ENCODE measurements at regions not wholly inside any gene's neighbourhood (a gene's known extent, or its start where the extent isn't known, plus 50 kb on each side); places are given as distances from the start of the nearest gene placed in this dataset.

DNA sequence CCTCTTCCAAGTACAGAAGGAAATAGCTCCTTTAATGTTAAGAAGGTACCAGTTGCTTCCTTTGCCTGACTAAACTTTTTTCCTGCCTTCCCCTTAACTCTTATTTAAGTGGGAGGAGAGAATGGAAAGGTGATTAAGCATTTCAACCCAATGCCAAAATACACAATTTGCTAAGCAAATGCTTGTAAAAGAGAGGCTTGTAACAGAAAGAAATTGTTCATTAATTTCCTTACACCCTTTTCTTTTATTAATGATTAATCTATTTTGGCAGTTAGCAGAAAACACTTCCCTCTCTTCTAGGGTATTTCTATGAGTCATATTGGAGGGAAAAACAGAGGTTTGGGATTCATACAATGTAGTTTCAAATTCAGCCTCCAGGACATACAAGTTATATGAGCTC, 427.6 kb upstream of the FAT3 start:
- intact Hi-C loops (cut with DNase I, micrococcal nuclease): no loop called here
- DNase-seq (no peak), ATAC-seq (no peak)

DNA sequence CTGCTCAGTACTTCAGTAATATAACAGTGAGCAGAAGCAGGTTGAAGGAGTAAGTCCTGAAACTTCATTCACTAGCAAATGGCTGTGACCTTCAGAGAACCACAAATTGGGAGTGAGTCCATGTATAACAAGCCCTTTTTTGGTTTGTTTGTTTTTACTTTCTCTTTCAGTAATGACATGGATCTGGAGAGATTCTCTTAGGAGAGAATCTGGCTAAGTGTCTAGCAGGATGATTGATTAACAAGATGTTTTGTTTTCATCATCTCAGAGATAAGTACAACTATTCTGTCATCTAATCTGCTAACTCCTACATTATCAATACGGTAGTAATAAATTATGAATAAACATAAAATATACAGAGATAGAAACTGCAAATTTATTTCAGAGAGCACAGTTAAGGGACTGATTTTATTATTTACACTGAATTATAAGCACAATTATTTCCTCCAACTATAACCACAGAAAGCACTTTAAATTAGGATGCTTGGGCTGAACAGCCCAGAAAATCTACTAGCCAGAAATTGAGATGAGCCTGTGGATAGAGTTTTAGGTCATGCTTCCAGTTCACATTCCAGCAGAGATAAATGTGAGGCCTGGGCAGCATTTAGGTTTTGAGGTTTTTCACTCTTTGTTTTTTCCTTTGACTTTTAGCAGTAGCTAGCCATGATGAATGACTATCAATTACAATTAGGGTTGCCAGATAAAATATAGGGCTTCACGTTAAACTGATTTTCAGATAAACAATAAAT, 429.3 kb upstream of the FAT3 start:
- ATAC-seq (no peak), DNase-seq (no peak)
- intact Hi-C loops (cut with DNase I, micrococcal nuclease): no loop called here

- DNase-seq (no peak), ATAC-seq (no peak)
- intact Hi-C loops (cut with DNase I, micrococcal nuclease): no loop called here
Observed at GRCh38 chr11:91794146-91794545, 430.5 kb upstream of the FAT3 start.

DNA sequence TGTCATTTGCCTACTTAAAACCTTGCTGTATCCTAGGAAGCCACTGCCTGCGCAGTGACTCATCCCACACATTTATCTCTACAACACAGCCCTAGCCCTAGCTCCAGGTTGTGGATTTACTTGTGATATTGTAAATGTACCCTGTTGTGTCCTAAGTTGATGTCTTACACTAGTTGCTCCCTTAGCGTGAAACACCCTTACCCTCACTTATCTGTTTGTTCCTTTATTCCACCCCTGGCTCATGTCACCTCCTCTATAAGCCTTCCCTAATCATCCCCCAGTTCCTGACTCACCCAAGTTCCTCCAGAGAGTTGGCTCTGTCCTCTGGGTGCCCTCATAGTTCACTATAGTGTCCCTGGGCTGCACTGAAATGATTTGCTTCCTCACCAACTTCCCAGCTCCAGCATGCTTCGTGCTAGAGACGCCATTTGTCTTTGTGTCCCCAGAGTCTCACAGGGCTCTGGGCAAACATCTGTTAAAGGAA, 431.8 kb upstream of the FAT3 start:
- DNase-seq: no peak
- intact Hi-C loops (cut with DNase I, micrococcal nuclease): no loop called here
- ATAC-seq: no peak

DNA sequence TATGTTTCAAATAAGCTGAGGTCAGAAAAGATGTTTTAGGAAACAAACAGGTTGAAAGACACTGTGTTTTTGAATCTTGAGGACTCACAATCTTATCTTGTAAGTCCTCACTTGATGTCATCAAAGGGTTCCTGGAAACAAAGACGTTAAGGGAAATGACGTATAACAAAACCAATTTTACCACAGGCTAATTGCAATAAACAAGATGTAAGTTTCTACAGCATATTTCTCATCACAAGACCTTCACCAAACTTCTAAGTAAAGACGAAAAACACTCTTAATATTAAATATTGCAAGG, 433.5 kb upstream of the FAT3 start:
- no peak for DNase-seq

GRCh38 chr11:91790346-91791170, 434.1 kb upstream of the FAT3 start:
- no peak for DNase-seq
- no peak for ATAC-seq
- intact Hi-C loops (cut with DNase I, micrococcal nuclease): no loop called here

More for the DNA sequence above, 433.5 kb upstream of the FAT3 start:
- ATAC-seq: no peak
- intact Hi-C loops (cut with DNase I, micrococcal nuclease): no loop called here

DNA sequence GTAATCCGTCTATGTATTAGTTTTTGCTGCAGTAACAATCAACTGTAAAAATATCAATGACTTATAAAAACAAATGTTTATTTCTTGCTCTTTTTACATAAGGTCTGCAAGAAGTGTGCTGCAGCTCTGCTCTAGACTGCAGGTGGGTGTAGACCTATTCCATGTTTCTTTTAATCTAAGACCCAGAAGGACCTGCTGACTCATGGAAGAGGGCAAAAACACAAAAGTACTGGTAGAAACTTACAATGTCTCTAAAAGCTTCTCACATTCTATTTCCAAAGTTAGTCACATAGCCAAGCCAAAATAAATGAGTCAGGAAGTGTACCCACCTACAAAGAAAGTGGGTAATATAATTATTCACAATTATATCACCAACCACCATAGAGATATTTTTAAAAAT, 435.9 kb upstream of the FAT3 start:
- DNase-seq: no peak
- no peak for ATAC-seq
- intact Hi-C loops (cut with DNase I, micrococcal nuclease): no loop called here

- no peak for DNase-seq
- intact Hi-C loops (cut with DNase I, micrococcal nuclease): no loop called here
- no peak for ATAC-seq
Observed at GRCh38 chr11:91786097-91786496, 438.5 kb upstream of the FAT3 start.

DNA sequence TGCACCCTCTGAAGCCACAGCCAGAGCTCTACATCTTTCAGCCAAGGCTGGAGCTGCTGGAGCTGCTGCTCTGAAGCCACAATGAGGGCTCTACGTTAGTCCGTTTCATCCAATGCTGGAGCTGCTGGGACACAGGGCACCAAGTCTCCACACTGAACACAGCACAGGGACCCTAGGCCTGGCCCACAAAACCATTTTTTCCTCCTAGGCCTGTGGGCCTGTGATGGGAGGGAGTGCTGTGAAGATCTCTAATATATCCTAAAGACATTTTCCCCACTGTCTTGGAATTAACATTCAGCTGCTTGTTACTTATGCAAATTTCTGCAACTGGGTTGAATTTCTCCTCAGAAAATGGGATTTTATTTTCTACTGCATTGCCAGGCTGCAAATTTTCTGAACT, 441.4 kb upstream of the FAT3 start:
- intact Hi-C loops (cut with DNase I, micrococcal nuclease): no loop called here
- ATAC-seq (no peak), DNase-seq (no peak)

- DNase-seq (no peak), ATAC-seq (no peak)
- intact Hi-C loops (cut with DNase I, micrococcal nuclease): no loop called here
Observed at GRCh38 chr11:91778758-91779157, 445.9 kb upstream of the FAT3 start.

- intact Hi-C loops (cut with DNase I, micrococcal nuclease): no loop called here
- DNase-seq: no peak
- ATAC-seq: no peak
Observed at GRCh38 chr11:91776655-91777054, 448.0 kb upstream of the FAT3 start.

- ATAC-seq: no peak
- intact Hi-C loops (cut with DNase I, micrococcal nuclease): no loop called here
- DNase-seq: no peak
Observed at GRCh38 chr11:91773090-91773489, 451.5 kb upstream of the FAT3 start.

GRCh38 chr11:91771961-91772360, 452.7 kb upstream of the FAT3 start:
- ATAC-seq: peak; percentile 50
- DNase-seq: no peak
- intact Hi-C loops (cut with DNase I, micrococcal nuclease): no loop called here

- no peak for ATAC-seq
- intact Hi-C loops (cut with DNase I, micrococcal nuclease): no loop called here
- no peak for DNase-seq
Observed at GRCh38 chr11:91768783-91769182, 455.8 kb upstream of the FAT3 start.

DNA sequence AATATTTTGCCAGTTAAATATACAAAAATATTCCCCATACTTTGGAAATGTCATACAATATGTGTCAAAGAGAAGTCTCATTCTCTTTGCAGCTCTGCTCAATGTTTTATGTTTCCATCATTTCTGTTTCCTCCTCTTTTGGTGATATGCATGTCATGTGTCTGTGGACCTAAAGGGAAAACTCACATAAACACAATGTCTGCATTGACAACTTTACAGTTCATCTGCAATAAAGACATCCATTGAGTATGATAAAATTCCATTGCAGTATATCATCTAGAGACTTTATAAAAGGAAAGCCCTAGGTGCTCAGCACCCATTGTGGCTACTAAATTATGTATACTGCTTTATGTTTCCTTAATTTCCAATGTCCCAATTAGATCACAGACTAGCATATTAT, 461.3 kb upstream of the FAT3 start:
- ATAC-seq (no peak), DNase-seq (no peak)
- intact Hi-C loops (cut with DNase I, micrococcal nuclease): no loop called here

GRCh38 chr11:91761406-91762025, 463.1 kb upstream of the FAT3 start:
- intact Hi-C loops (cut with DNase I, micrococcal nuclease): no loop called here
- ATAC-seq (no peak), DNase-seq (no peak)

DNA sequence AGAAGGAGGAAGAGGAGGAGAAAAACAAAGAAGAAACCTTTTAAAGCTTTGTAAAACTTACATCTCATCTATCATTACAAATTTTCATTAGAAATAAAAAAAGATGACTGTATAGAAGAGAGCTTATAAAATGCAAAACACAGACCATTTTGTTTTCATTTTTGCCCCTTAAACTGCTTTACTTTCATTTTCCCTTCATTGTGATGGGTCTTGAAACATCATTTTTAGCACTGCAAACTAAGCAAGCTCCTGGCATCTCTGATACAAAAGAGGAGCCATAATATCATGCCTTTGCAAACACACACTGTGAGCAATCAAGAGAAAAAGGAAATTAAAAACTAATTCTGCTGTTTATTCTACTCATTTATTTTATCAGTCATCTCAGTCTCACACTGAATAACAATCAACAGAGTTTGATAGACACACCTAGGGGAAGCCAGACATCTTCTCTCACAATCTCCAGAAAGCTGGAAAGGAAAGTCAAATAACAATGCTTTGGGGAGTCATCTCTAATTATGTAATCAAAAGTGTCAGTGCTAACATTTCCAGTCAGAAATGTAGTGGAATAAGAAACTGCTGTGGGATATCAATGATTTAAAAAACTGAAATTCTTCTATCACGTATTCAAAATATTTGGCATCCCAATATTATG, 467.7 kb upstream of the FAT3 start:
- DNase-seq (no peak), ATAC-seq (no peak)
- intact Hi-C loops (cut with DNase I, micrococcal nuclease): no loop called here

GRCh38 chr11:91755951-91756707, 468.5 kb upstream of the FAT3 start:
- intact Hi-C loops (cut with DNase I, micrococcal nuclease): no loop called here
- no peak for ATAC-seq
- no peak for DNase-seq

GRCh38 chr11:91755526-91755925, 469.1 kb upstream of the FAT3 start:
- intact Hi-C loops (cut with DNase I, micrococcal nuclease): no loop called here
- DNase-seq: no peak
- no peak for ATAC-seq
